Breast epithelium (tissue), 4 donors: ENCODE measurements at regions not wholly inside any gene's neighbourhood (a gene's known extent, or its start where the extent isn't known, plus 50 kb on each side); places are given as distances from the start of the nearest gene placed in this dataset.

Experiments
- DNase-seq, 2 donors: peaks; one replicate each; pipeline ENCODE4 v3.0.0-alpha.2; 2019; ENCODE audit warnings: low spot score in 2 of 2
- H3K27ac ChIP-seq, 2 donors: fragments of 200-600 bp; sonication (generic) in 1 of 2; one replicate each; pipeline ENCODE4 v1.5.1; 2016 to 2019; ENCODE audit warnings: mild to moderate bottlenecking in 1 of 2
- H3K27me3 ChIP-seq, 2 donors: fragments of 200-600 bp; sonication (generic) in 1 of 2; one replicate each; pipeline versions ENCODE4 v1.5.1 to v1.6.0; 2017 to 2019; ENCODE audit warnings: control low read depth in 1 of 2, mild to moderate bottlenecking in 1 of 2
- H3K36me3 ChIP-seq: fragments of 200-600 bp; one replicate; pipeline ENCODE4 v1.5.1; 2019
- H3K4me1 ChIP-seq, 2 donors: fragments of 200-600 bp; sonication (generic); one replicate each; pipeline ENCODE4 v1.5.1; 2016 to 2019; ENCODE audit warnings: control low read depth in 1 of 2
- H3K4me3 ChIP-seq, 3 donors: fragments of 200-600 bp; sonication (generic); 1 replicate in 2 of 3; 2 replicates in 1 of 3; pipeline ENCODE4 v1.5.1; 2016 to 2019; ENCODE audit warnings: mild to moderate bottlenecking in 3 of 3, moderate library complexity in 2 of 3
- H3K9me3 ChIP-seq, 2 donors: fragments of 200-600 bp; sonication (generic) in 1 of 2; one replicate each; pipeline ENCODE4 v1.5.1; 2016 to 2019; ENCODE audit warnings: control low read depth in 1 of 2
- POLR2A ChIP-seq: fragments of 450-650 bp; IDR thresholded peaks from one replicate; pipeline ENCODE4 v1.6.1; 2016; ENCODE audit warnings: antibody characterized with exemption, mild to moderate bottlenecking, moderate library complexity
- POLR2AphosphoS5 ChIP-seq, 3 donors: sonication (generic); formaldehyde crosslinking; IDR thresholded peaks; one replicate each; pipeline ENCODE4 v1.6.1; 2017; ENCODE audit warnings: antibody characterized with exemption in 3 of 3
- intact Hi-C: fragments of 100-400 bp; cut with DNase I; formaldehyde crosslinking; loops from one replicate; pipeline ENCODE4 v1.15.1; 2023; ENCODE audit warnings: low total_unique reads
- TF ChIP-seq, protein P1 (sequence below), 3 donors: fragments of 450-650 bp; IDR thresholded peaks; one replicate each; pipeline ENCODE4 v1.5.1; 2016 to 2017; ENCODE audit warnings: antibody characterized with exemption in 3 of 3, mild to moderate bottlenecking in 3 of 3, moderate library complexity in 3 of 3

DNA sequence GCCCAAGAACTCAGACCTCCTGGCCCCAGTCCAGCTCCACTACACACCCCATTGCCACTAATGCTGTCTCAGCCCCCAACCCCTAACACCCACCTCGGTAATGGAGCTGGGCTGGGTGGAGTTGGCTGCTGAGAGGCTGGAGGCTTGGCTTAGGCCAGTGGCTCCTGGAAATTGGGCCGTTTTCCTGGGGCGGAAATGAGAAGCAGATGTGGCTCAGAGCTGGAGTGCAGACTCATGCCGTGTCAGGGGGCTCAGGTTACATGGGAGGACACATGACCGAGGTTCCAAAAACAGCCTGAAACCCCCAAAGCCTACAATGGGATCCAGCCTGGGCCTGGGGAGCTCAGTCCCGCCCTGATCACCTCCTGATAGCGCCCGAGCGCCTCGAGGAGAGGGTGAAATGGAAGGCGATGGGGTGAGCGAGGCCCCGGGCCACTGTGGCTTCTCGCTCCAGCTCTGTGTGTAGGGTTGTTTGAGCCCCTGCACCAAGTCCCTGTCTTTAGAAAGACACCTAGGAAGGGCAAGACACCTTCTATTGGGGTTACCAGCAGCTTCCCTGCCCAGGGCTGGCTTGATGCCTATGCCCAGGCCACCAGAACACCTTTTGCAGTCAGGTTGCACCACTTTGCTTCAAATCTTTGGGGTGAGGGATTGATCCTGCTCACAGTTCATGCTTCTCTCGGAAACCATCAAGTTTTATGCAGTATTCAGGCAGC is 175.7 kb upstream of the HAAO start:
- H3K27me3 ChIP-seq = no peaks in the 10 kb centered on the region
- TF ChIP-seq, protein P1, sequence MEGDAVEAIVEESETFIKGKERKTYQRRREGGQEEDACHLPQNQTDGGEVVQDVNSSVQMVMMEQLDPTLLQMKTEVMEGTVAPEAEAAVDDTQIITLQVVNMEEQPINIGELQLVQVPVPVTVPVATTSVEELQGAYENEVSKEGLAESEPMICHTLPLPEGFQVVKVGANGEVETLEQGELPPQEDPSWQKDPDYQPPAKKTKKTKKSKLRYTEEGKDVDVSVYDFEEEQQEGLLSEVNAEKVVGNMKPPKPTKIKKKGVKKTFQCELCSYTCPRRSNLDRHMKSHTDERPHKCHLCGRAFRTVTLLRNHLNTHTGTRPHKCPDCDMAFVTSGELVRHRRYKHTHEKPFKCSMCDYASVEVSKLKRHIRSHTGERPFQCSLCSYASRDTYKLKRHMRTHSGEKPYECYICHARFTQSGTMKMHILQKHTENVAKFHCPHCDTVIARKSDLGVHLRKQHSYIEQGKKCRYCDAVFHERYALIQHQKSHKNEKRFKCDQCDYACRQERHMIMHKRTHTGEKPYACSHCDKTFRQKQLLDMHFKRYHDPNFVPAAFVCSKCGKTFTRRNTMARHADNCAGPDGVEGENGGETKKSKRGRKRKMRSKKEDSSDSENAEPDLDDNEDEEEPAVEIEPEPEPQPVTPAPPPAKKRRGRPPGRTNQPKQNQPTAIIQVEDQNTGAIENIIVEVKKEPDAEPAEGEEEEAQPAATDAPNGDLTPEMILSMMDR (IDR thresholded peaks at IDR 0.05) = no peak
- TF ChIP-seq POLR2A (no peak), POLR2AphosphoS5 (IDR thresholded peaks at IDR 0.05) (peak; percentile 9 to 59 (median 22))
- intact Hi-C loops = no loop called here
- peaks cover 0 to 3% of the 10 kb centered on the region in 2 donors for H3K4me1 ChIP-seq
- no peaks in the 10 kb centered on the region for H3K9me3 ChIP-seq
- no peaks in the 10 kb centered on the region for H3K36me3 ChIP-seq
- peak in 1 of 2 donors; percentile 61 for DNase-seq
- peak overlapping the region; percentile 75 to 88 for H3K27ac ChIP-seq
- no peak overlapping the region for H3K4me3 ChIP-seq

DNA sequence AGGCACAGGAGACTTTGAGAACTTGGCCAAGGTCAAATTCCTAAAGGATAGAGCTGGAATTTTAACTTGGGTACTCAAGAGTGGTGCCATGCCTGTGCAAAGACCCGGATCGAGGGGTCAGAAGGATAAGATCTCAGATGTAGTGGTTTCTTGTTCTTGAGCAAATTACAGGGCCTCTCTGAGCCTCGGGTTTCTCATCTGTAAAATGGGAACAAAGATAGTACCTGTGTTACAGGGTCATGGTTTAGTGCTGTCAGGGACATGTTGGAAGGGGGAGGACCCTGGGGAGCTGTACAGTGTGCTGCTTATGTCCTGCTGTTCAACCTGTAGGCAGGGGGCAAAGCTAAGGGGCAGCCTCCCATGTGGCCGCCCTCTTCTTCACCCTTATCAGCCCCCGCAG is 173.5 kb upstream of the HAAO start:
- TF ChIP-seq POLR2AphosphoS5 (IDR thresholded peaks at IDR 0.05) = no peak
- TF ChIP-seq, protein P1 (IDR thresholded peaks at IDR 0.05) = no peak
- TF ChIP-seq POLR2A = no peak
- Histone ChIP-seq H3K4me3 (no peak overlapping the region), H3K9me3 (no peaks in the 10 kb centered on the region), H3K27me3 (no peaks in the 10 kb centered on the region), H3K4me1 (peaks cover 6 to 12% of the 10 kb centered on the region in 2 donors), H3K27ac (peak overlapping the region; percentile 38 to 56), H3K36me3 (no peaks in the 10 kb centered on the region)
- intact Hi-C loops = loop anchor here (1.0 kb wide), 1 partner anchor 41 kb away; no protein-coding TSS in a partner anchor
- no peak for DNase-seq

DNA sequence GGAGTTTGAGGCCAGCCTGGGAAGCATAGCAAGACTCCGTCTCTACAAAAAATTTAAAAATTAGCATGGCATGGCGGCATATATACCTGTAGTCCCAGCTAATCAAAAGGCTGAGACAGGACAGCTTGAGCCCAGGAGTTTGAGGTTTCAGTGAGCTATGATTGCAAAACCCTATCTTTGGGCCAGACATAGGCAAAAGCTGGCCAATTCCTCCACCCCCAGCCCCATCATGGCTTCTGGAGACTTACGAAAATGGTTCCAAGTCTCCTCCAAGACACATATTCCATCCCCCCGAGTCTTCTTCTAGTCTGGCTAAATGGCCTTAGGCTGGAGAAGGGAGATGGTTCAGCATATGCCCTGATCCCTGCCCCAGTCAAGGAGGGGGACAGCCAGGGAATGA is 172.8 kb upstream of the HAAO start:
- H3K27ac ChIP-seq = peak overlapping the region; percentile 56
- intact Hi-C loops = no loop called here
- H3K4me1 ChIP-seq = peaks cover 13 to 17% of the 10 kb centered on the region in 2 donors

DNA sequence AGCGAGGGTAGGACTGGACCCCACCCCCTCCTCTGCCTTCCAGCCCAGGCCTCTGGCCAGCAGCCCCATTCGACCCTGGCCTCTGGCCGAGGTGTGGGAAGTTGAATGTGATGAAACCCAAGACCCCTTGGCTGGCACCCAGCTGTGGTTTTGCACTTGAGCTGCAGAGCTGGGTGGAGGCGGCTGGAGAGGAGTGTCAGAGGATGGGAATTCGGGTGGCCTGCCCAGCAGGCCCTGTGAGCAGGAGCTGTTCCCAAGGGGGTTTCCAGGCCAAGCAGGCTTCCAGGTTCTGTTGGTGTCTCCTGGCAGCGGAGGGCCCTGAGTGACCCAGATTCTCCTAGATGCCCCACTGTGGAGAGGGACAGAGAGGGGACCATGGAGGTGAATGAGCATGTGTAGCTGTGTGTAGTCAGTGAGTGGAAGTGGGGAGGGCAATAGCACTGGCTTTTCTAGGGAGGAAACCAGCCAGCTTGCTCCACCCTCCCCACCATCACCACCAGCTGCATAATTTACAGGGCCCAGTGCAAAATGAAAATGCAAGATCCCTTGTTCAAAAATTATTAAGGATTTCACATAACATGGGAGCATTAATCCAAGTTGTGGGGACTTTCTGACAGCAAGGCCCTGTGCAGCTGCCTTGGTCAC is 172.2 kb upstream of the HAAO start:
- Histone ChIP-seq H3K27me3 (no peaks in the 10 kb centered on the region), H3K4me3 (no peak overlapping the region), H3K36me3 (no peaks in the 10 kb centered on the region), H3K4me1 (peaks cover 17% of the 10 kb centered on the region in 2 donors), H3K9me3 (no peaks in the 10 kb centered on the region), H3K27ac (peak overlapping the region; percentile 56)
- DNase-seq = peak in 1 of 2 donors; percentile 62
- intact Hi-C loops = no loop called here
- TF ChIP-seq, protein P1 (IDR thresholded peaks at IDR 0.05) = no peak
- TF ChIP-seq POLR2AphosphoS5 (IDR thresholded peaks at IDR 0.05) = peak in 1 of 3 donors; percentile 63

More for the DNA sequence above, 172.8 kb upstream of the HAAO start:
- H3K4me3 ChIP-seq = no peak overlapping the region
- H3K27me3 ChIP-seq = no peaks in the 10 kb centered on the region
- TF ChIP-seq, protein P1 (IDR thresholded peaks at IDR 0.05) = no peak
- no peak for TF ChIP-seq POLR2AphosphoS5 (IDR thresholded peaks at IDR 0.05)
- no peak for TF ChIP-seq POLR2A
- H3K9me3 ChIP-seq = no peaks in the 10 kb centered on the region
- H3K36me3 ChIP-seq = no peaks in the 10 kb centered on the region
- no peak for DNase-seq

DNA sequence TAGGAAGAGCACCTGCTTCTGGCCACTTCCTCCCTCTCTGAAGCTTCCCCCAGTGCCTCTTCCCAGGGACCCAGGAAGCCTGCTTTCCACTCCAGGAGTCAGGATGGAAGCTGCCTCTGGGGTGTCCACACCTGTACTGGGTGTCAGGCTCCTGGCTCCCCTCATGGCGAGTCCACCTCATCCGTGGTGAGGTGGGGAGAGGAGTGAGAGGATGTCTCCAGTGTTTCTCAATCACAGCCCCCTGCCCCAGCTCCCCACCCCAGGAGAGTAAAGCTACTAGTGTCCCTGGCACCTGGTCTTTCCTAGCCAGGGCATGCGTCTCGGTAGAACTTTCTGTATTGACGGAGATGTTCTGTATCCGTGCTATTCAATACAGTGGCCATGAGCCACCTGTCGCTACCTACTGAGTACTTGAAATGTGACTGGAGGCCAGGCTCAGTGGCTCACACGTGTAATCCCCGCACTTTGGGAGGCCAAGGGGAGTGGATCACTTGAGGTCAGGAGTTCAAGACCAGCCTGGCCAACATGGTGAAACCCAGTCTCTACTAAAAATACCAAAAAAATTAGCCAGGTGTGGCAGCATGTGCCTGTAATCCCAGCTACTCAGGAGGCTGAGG is 171.2 kb upstream of the HAAO start:
- H3K4me3 ChIP-seq = no peak overlapping the region
- peaks cover 17 to 19% of the 10 kb centered on the region in 2 donors for H3K4me1 ChIP-seq
- no peak for DNase-seq
- TF ChIP-seq, protein P1 (IDR thresholded peaks at IDR 0.05) = no peak
- TF ChIP-seq POLR2AphosphoS5 (IDR thresholded peaks at IDR 0.05) = no peak
- TF ChIP-seq POLR2A = no peak
- no peaks in the 10 kb centered on the region for H3K36me3 ChIP-seq
- H3K27me3 ChIP-seq = no peaks in the 10 kb centered on the region
- H3K9me3 ChIP-seq = no peaks in the 10 kb centered on the region
- intact Hi-C loops = no loop called here
- peak overlapping the region; percentile 91 to 92 for H3K27ac ChIP-seq
